Left lung (tissue), 4 donors: ENCODE measurements at regions not wholly inside any gene's neighbourhood (a gene's known extent, or its start where the extent isn't known, plus 50 kb on each side); places are given as distances from the start of the nearest gene placed in this dataset.

Source experiments
- ATAC-seq: fragments of 200-7000 bp; cut with Tn5 transposase; one replicate; pipeline ENCODE4 v1.9.1; 2020; ENCODE audit warnings: moderate library complexity
- DNase-seq, 4 donors: peaks; one replicate each; pipeline ENCODE4 v3.0.0-alpha.2; 2013 to 2020
- H3K27ac ChIP-seq, 2 donors: fragments of 200-600 bp; sonication (generic) in 1 of 2; one replicate each; pipeline versions ENCODE4 v1.5.0 to v1.8.0; 2020 to 2021
- H3K27me3 ChIP-seq, 2 donors: fragments of 200-600 bp; sonication (generic) in 1 of 2; one replicate each; pipeline versions ENCODE4 v1.5.0 to v1.8.0; 2020 to 2021
- H3K36me3 ChIP-seq, 2 donors: fragments of 200-600 bp; sonication (generic) in 1 of 2; one replicate each; pipeline versions ENCODE4 v1.5.0 to v1.8.0; 2020 to 2021
- H3K4me1 ChIP-seq, 2 donors: fragments of 200-600 bp; one replicate each; pipeline ENCODE4 v1.8.0; 2021
- H3K4me3 ChIP-seq, 2 donors: fragments of 200-600 bp; sonication (generic) in 1 of 2; one replicate each; pipeline versions ENCODE4 v1.5.0 to v1.8.0; 2020 to 2021; ENCODE audit warnings: mild to moderate bottlenecking in 1 of 2
- H3K9me3 ChIP-seq, 2 donors: fragments of 200-600 bp; sonication (generic) in 1 of 2; one replicate each; pipeline versions ENCODE4 v1.5.0 to v1.8.0; 2020 to 2021
- CTCF ChIP-seq, 2 donors: fragments of 200-600 bp; sonication (generic) in 1 of 2; IDR thresholded peaks; one replicate each; pipeline versions ENCODE4 v1.5.0 to v1.8.0; 2021; ENCODE audit warnings: antibody characterized with exemption in 2 of 2
- intact Hi-C, 2 donors: fragments of 100-400 bp; cut with DNase I; formaldehyde crosslinking; loops; one replicate each; pipeline versions ENCODE4 v1.11.2 to v1.14.2; 2022
- donor health status: DM: no; HTN: yes; CAD: no.
- donor health status: DM: no; HTN: no; CAD: no.

GRCh38 chr1:98330224-98330623 is 331.3 kb upstream of the SNX7 start:
- Histone ChIP-seq H3K27me3 (no peaks in the 10 kb centered on the region), H3K4me3 (no peak overlapping the region), H3K27ac (no peak overlapping the region), H3K36me3 (no peaks in the 10 kb centered on the region), H3K4me1 (peaks cover 4 to 16% of the 10 kb centered on the region in 2 donors), H3K9me3 (no peaks in the 10 kb centered on the region)
- no peak for DNase-seq
- no peak for ATAC-seq
- no peak for TF ChIP-seq CTCF (IDR thresholded peaks at IDR 0.05)
- intact Hi-C loops: no loop called here

GRCh38 chr1:98328855-98329254 is 332.7 kb upstream of the SNX7 start:
- H3K36me3 ChIP-seq: no peaks in the 10 kb centered on the region
- H3K27ac ChIP-seq: no peak overlapping the region
- DNase-seq: no peak

GRCh38 chr1:98327220-98327861 is 334.2 kb upstream of the SNX7 start:
- no peaks in the 10 kb centered on the region for H3K9me3 ChIP-seq
- TF ChIP-seq CTCF (IDR thresholded peaks at IDR 0.05): no peak
- ATAC-seq: no peak
- H3K27me3 ChIP-seq: no peaks in the 10 kb centered on the region
- intact Hi-C loops: no loop called here
- no peak overlapping the region for H3K4me3 ChIP-seq
- peaks cover 14 to 44% of the 10 kb centered on the region in 2 donors for H3K4me1 ChIP-seq
- peak in 2 of 4 donors; percentile 31 to 45 for DNase-seq
- no peaks in the 10 kb centered on the region for H3K36me3 ChIP-seq
- peak overlapping the region; percentile 20 to 22 for H3K27ac ChIP-seq

More at GRCh38 chr1:98328855-98329254, 332.7 kb upstream of the SNX7 start:
- H3K4me3 ChIP-seq: no peak overlapping the region
- no peak for ATAC-seq
- no peak for TF ChIP-seq CTCF (IDR thresholded peaks at IDR 0.05)
- H3K27me3 ChIP-seq: no peaks in the 10 kb centered on the region
- peaks cover 8 to 30% of the 10 kb centered on the region in 2 donors for H3K4me1 ChIP-seq
- H3K9me3 ChIP-seq: no peaks in the 10 kb centered on the region
- intact Hi-C loops: no loop called here

- TF ChIP-seq CTCF (IDR thresholded peaks at IDR 0.05): no peak
- Histone ChIP-seq H3K4me3 (no peak overlapping the region), H3K4me1 (peaks cover 14 to 44% of the 10 kb centered on the region in 2 donors), H3K9me3 (no peaks in the 10 kb centered on the region), H3K36me3 (no peaks in the 10 kb centered on the region), H3K27ac (no peak overlapping the region), H3K27me3 (no peaks in the 10 kb centered on the region)
- intact Hi-C loops: no loop called here
- DNase-seq (peak in 2 of 4 donors; percentile 59 to 68), ATAC-seq (peak; percentile 18)
These were observed 335.7 kb upstream of the SNX7 start for GRCh38 chr1:98325646-98326440.

GRCh38 chr1:98323906-98324358 is 337.6 kb upstream of the SNX7 start:
- Histone ChIP-seq H3K9me3 (no peaks in the 10 kb centered on the region), H3K4me1 (peaks cover 14 to 44% of the 10 kb centered on the region in 2 donors), H3K27ac (peak overlapping the region; percentile 15 to 67), H3K27me3 (no peaks in the 10 kb centered on the region), H3K36me3 (no peaks in the 10 kb centered on the region), H3K4me3 (no peak overlapping the region)
- DNase-seq (peak in 2 of 4 donors; percentile 21 to 45), ATAC-seq (peak; percentile 79)
- intact Hi-C loops: no loop called here
- no peak for TF ChIP-seq CTCF (IDR thresholded peaks at IDR 0.05)
